ENCODE measurements at regions not wholly inside any gene's neighbourhood (a gene's known extent, or its start where the extent isn't known, plus 50 kb on each side); places are given as distances from the start of the nearest gene placed in this dataset.

- H3K27ac ChIP-seq (ENCODE audit: low read depth, low read length) = no peak overlapping the region
- no peaks in the 10 kb centered on the region for H3K36me3 ChIP-seq (ENCODE audit: control insufficient read depth in 2 of 4, insufficient read depth in 4 of 4, low read length in 3 of 4)
- no peak overlapping the region for H4K91ac ChIP-seq (replicated peaks; ENCODE audit: insufficient read length, low read length)
- no peak overlapping the region for H2BK5ac ChIP-seq (ENCODE audit: low read depth, low read length)
- H3K18ac ChIP-seq (ENCODE audit: extremely low read depth, low read length) = no peak overlapping the region
- H2AFZ ChIP-seq (ENCODE audit: low read length) = no peak overlapping the region
- no peak overlapping the region for H2BK12ac ChIP-seq (ENCODE audit: low read depth, low read length)
- H3K14ac ChIP-seq (ENCODE audit: insufficient read length) = no peak overlapping the region
- H2BK120ac ChIP-seq (replicated peaks; ENCODE audit: low read depth, low read length) = no peak overlapping the region
- H4K5ac ChIP-seq (ENCODE audit: insufficient read length, low read depth, low read length) = no peak overlapping the region
- no peaks in the 10 kb centered on the region for H3K79me1 ChIP-seq (ENCODE audit: low read depth, low read length)
- no peak overlapping the region for H3K9ac ChIP-seq (replicated peaks in 1 of 4; ENCODE audit: extremely low read depth in 1 of 4, low read depth in 3 of 4, low read length in 3 of 4)
- H2BK20ac ChIP-seq (ENCODE audit: low read length) = no peak overlapping the region
- no peak overlapping the region for H2BK15ac ChIP-seq (ENCODE audit: low read length)
- no peak overlapping the region for H3K56ac ChIP-seq (replicated peaks; ENCODE audit: insufficient read length, low read depth, low read length)
- no peaks in the 10 kb centered on the region for H3K9me3 ChIP-seq (ENCODE audit: insufficient read depth in 2 of 2, low read depth in 1 of 2, low read length in 1 of 2)
- H3K4me1 ChIP-seq (replicated peaks in 1 of 4; ENCODE audit: control insufficient read depth in 3 of 4, insufficient read depth in 4 of 4, low read length in 3 of 4) = no peaks in the 10 kb centered on the region
- no peaks in the 10 kb centered on the region for H3K79me2 ChIP-seq (ENCODE audit: control insufficient read depth in 1 of 2, insufficient read depth in 2 of 2, low read length in 2 of 2)
- POLR2A ChIA-PET (ENCODE audit: partially characterized antibody) = no interaction called here
- no peaks in the 10 kb centered on the region for H4K20me1 ChIP-seq (replicated peaks in 1 of 2; ENCODE audit: control insufficient read depth in 1 of 2, insufficient read depth in 2 of 2, low read length in 2 of 2)
- no peaks in the 10 kb centered on the region for H3K27me3 ChIP-seq (replicated peaks in 1 of 4; ENCODE audit: control insufficient read depth in 3 of 4, extremely low read depth in 1 of 4, insufficient read depth in 3 of 4, low read length in 3 of 4)
- H3K4ac ChIP-seq (replicated peaks; ENCODE audit: insufficient read length, low read depth, low read length) = no peak overlapping the region
- H3K23me2 ChIP-seq (ENCODE audit: low read depth, low read length) = no peaks in the 10 kb centered on the region
- no peak for FAIRE-seq
- H4K8ac ChIP-seq (ENCODE audit: extremely low read depth, insufficient read depth, low read length) = no peak overlapping the region
- CTCF ChIA-PET (ENCODE audit: partially characterized antibody) = no interaction called here
- no peak overlapping the region for H3K23ac ChIP-seq (ENCODE audit: insufficient read length)
- H3K4me3 ChIP-seq (ENCODE audit: extremely low read depth in 1 of 4, insufficient read depth in 2 of 4, low read depth in 3 of 4, low read length in 4 of 4) = no peak overlapping the region
- TF ChIP-seq RAD21 (IDR thresholded peaks at IDR 0.05 in 1 of 2, conservative IDR thresholded peaks at IDR 0.05 in 1 of 2; ENCODE audit: low read depth in 2 of 2, low read length in 2 of 2) (no peak), CEBPB (IDR thresholded peaks at IDR 0.05; ENCODE audit: low read depth, low read length) (no peak)
- H3K4me2 ChIP-seq (ENCODE audit: insufficient read depth in 1 of 2, low read depth in 2 of 2, low read length in 2 of 2) = no peak overlapping the region
- DNase-seq (ENCODE audit: low read depth in 1 of 2, low spot score in 2 of 2) = no peak
- no peak overlapping the region for H2AK5ac ChIP-seq (ENCODE audit: low read depth, low read length)
Measured at GRCh38 chr6:67591910-67592309, 1043.2 kb upstream of the ADGRB3 start.

Measured in H1 (cell line).